Astrocyte of the hippocampus (primary cell): ENCODE measurements at regions not wholly inside any gene's neighbourhood (a gene's known extent, or its start where the extent isn't known, plus 50 kb on each side); places are given as distances from the start of the nearest gene placed in this dataset.
A peak's percentile ranks its signal among the peaks of the same experiment; 100 is the strongest.
"Not testable (repeated sequence)": the region's sequence is repeated elsewhere in the genome, so short reads cannot be mapped to it uniquely, and the experiment has no call there.

Source experiments
- DNase-seq: peaks from one replicate; pipeline ENCODE4 v3.0.0; 2011; ENCODE audit warnings: low read depth, low spot score

DNA sequence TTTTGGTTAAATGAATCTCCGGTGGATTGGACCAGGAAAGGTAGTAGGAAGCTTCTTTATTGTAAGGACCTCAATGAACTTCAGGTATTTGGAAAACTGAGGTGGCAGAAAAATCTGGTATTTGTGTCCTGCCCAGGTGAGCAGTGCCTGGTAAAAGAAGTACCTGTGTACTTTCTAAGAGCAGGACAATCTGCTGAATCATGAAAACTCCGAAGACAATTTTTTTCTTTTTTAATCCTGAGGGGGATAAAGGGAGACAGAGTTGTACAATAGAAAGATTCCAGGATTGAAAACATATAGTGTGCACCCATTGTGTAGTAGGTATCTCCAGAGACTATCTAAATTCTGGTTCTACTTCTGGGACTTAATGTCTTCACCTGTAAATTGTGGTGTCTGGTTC lies 191.8 kb upstream of the SPOPL start:
- no peak for DNase-seq

DNA sequence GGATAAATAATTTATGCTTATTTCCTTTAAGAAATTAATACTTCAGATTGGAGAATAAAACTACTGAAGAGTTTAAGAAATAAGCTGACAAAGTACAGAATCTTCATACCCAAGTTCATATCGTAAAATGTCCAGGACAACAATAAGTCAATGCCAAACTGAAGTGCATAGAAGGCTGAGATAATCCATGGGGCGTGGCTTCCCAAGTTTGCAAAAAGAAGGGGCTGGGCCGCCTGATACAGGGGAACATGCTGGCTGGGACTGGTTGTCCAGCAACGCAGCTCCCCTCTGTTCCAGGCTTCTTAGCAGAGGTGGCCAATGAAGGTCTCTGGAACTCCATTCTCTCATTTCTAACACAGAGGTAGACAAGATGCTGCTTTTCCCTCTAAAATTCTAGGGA lies 189.5 kb upstream of the SPOPL start:
- DNase-seq, result no peak

GRCh38 chr2:138315619-138316018 lies 186.0 kb upstream of the SPOPL start:
- DNase-seq, result not testable (repeated sequence)

DNA sequence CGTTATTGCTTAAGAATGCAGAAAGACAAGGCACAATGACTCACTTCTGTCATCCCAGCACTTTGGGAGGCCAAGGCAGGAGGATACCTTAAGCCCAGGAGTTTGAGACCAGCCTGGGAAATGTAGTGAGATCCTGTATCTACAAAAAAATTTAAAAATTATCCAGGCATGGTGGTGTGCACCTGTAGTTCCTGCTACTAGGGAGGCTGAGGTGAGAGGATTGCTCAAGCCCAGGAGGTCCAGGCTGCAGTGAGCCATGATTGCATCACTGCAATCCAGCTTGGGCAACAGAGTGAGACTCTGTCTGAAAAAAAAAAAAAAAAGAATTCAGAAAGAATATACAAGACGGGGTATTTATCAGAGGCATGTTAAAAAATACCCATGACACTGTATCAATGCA lies 182.0 kb upstream of the SPOPL start:
- DNase-seq, result no peak

GRCh38 chr2:138321458-138321857 lies 180.1 kb upstream of the SPOPL start:
- no peak for DNase-seq

DNA sequence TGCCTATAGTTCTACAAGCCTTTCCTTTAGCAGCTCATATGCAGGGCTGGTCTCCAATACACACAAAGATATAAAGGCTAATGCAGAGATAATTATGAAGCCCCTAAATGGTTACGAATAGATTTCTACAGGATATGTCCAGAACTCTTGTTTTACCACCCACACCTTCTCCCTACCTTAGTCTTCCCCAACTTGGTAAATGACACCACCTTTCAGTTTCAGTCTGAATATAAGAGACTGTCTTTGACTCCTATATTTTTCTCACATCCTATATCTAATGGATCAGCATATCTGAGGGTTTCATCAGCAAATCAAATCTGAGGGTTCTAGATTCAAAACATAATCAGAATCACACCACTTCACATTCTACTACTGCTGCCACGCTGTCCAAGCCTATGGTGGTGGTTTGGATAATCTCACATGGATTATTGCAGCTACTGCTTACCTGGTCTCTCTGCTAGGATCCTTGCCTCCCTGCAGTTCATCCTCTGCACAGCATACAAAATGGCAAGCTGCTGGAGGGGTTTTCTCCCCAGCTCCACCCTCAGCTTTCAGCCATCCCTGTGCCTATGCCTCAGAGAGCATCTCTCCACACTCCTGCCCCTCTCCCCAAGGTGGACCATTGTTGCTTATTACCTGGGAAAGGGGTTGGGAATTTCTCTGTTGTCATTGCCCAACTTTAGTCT lies 178.0 kb upstream of the SPOPL start:
- no peak for DNase-seq

GRCh38 chr2:138324068-138324771 lies 177.3 kb upstream of the SPOPL start:
- DNase-seq, result no peak

GRCh38 chr2:138327967-138328366 lies 173.6 kb upstream of the SPOPL start:
- no peak for DNase-seq

DNA sequence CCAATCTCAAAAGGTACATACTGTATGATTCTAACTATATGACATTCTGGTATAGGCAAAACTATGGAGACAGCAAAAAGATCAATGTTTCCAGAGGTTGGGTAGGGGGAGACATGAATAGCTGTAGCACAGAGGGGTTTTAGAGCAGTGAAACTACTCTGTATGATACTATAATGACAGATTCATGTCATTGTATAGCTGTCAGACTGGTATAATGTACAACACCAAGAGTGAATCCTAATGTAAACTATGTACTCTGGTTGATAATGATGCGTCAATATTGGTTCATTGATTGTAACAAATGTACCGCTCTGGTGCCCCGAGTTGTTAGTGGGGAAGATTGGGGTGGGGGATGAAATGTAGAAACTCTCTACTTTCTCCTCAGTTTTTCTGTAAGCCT lies 172.4 kb upstream of the SPOPL start:
- DNase-seq, result no peak

DNA sequence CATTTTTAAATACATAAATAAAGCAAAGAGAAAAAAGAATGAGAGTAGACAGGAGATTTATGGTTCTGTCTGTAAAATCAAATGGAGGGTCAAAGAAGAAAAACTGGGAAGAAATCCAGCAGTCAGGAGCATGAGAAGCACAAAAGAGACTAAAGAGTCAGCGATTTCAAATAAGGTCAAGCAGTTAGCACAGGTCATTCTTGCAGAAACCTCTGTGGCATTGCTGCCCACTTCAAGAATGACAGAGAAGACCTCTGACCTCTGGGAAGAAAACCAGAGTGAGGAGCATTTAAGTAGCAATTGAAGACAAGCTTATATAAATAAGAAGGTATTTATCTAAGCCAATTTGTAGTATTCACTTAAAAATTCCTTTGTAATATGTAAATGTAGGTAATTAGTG lies 172.0 kb upstream of the SPOPL start:
- no peak for DNase-seq

GRCh38 chr2:138333121-138333520 lies 168.4 kb upstream of the SPOPL start:
- DNase-seq, result no peak

DNA sequence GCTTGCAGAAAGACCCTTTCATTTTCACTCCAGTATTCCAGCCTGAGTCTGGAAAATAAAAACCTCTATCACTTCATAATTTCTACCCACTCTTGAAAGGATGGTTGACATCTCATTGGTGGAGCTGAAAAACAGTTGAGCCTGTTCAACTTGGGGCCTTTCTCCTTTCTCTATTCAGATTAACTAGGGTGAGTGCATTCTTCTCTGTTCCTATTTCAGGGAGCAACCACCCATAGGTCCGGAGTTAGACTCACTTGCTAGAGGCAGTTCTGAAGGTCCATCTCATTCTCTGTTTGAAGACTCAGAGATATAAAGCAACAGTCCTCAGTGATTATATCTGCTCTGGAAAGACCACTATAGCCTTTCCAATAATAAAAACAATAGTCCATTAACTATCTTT lies 167.9 kb upstream of the SPOPL start:
- no peak for DNase-seq

- DNase-seq, result no peak
Observed at GRCh38 chr2:138334323-138334722, 167.2 kb upstream of the SPOPL start.

DNA sequence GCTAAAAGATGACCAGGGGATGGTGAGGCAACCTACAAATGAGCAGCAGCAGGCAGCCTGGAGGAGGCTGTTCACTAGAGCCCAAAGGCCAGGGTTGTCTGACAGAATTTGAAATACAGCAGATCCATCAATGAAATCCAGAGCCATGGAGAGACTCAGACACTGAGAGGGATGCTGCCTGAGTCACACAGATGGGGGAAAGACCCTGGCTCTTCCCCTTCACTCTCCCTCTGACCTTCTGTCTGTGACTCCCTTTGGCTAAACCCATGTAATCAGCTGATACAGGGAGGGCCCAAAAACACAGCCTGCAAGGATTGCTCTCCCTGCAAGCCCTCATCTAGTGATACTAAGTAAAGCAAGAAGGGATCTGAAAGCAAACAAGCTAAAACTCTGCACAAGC lies 166.5 kb upstream of the SPOPL start:
- no peak for DNase-seq

GRCh38 chr2:138336146-138336545 lies 165.4 kb upstream of the SPOPL start:
- no peak for DNase-seq

DNA sequence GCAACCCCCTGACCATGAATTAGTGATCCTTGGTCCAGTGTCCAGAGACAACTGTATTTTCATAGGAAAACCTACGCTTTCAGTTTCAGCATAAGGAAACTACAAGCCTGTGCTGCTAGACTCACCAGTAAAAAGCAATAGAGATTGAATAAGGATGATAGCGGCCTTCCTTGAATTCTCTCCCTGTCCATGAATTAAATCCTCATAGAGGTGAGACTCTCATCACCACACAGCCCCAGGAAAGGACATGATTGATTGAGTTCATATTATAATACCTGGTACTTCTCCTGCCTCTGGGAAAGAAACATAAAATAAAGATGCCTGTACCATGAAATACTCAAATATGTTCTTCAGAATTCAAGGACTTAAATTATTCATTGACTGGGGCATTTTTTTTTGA lies 146.3 kb upstream of the SPOPL start:
- DNase-seq, result no peak

- DNase-seq, result peak; percentile 49
Observed at GRCh38 chr2:138356178-138356577, 145.4 kb upstream of the SPOPL start.

DNA sequence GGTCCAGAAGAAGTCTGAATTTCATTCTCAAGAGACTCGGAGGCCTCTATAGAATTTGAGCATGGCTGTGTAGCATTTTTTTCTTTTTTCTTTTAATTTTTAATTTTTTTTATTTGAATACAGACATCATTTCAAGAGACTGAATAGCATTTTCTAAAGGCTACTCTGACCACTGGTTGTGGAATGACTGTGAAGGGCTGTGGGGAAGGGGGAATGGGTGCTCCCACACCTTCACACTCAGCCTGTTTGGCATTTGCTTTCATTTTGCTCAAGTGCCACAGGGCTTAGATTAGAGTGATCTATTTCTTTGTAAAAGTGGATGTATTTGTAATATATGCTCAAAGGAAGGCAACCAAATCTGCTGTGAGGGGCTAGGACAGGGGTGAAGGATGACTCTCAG lies 142.0 kb upstream of the SPOPL start:
- DNase-seq, result no peak

DNA sequence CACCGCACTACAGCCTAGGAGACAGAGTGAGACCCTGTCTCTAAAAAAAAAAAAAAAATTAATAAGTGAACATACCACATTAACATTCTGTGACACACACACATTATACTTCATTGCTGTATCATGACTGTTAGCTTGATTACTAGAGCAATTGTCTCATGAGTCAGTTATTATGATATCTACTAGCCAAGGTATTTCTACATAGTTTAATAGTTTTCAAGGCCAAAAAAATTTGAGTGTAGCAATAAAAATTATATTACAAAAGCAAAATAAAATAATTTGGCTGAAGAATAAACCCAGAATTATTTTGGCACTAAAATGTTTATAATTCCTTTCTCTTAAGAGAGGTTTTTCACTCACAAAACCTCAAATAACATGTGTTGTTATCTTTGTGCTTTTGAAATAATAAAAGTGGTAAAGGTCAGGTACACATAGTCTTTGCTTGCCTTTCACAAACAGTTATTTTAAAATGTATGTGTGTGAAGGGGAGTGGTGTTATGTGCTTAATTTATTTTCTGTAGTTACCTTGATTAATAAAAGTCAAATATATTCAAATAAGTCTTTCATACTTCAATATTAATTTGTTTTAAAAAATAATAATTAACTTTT lies 136.9 kb upstream of the SPOPL start:
- DNase-seq, result no peak

DNA sequence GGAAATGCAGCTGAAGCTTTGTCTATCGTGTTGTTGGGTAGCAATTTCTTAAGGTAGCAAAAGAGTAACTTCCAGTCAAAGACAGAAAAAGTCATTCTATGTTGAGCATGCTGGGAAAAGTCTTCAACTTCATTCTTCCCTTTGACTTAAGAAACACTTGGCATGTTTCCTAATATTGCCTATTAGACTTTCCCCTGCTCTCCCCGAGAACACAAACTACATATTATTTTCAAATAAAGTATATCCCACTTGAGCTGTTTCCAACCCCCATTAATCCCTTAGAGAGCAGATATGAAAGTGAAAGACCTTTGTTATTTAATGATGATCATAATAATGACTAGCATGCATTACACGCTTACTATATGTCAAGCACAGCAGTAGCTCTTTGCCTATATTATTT lies 136.0 kb upstream of the SPOPL start:
- no peak for DNase-seq

- no peak for DNase-seq
Observed at GRCh38 chr2:138369856-138370255, 131.7 kb upstream of the SPOPL start.

GRCh38 chr2:138373993-138374408 lies 127.6 kb upstream of the SPOPL start:
- peak; percentile 64 for DNase-seq

DNA sequence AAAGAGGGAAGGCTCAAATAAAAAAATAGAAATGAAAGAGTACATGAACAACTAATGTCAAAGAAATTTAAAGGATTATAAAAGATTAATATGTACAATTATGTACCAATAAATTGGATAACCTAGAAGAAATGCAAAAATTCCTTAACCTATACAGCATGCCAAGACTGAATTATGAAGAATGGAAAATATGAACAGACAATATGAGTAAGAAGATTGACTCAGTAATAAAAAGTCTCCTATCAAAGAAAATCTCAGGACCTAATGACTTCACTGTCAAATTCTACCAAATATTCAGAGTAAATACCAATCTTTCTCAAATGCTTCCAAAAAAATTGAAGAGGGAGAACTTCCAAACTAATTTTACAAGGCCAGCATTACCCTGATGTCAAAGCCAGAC lies 120.2 kb upstream of the SPOPL start:
- DNase-seq, result no peak
